OCI-LY7 (cell line): ENCODE measurements at regions not wholly inside any gene's neighbourhood (a gene's known extent, or its start where the extent isn't known, plus 50 kb on each side); places are given as distances from the start of the nearest gene placed in this dataset.

ENCODE experiments used
- BruUV-seq: library from RNA; stranded (reverse); fragments of 400-500 nt; replicated peaks from 2 replicates; lab custom pipeline; 2021; lab: Mats Ljungman, UMichigan
- CTCF ChIA-PET: fragments of 300-600 bp; sonication (Branson Sonifier 250); formaldehyde crosslinking; loops from one replicate; lab custom pipeline; 2022; ENCODE audit warnings: antibody characterized with exemption; ENCODE audit not compliant: unreplicated experiment; lab: Charles Lee
- POLR2A ChIA-PET: fragments of 300-600 bp; sonication (Branson Sonifier 250); formaldehyde crosslinking; loops from one replicate; lab custom pipeline; 2022; ENCODE audit warnings: antibody characterized with exemption; lab: Charles Lee
- DNase-seq: peaks from one replicate; pipeline ENCODE4 v3.0.0-alpha.2; 2015; ENCODE audit warnings: low spot score
- H2AFZ ChIP-seq: fragments of 200-600 bp; sonication (generic), shearing (Covaris generic); 2 replicates; pipeline ENCODE4 v1.6.1; 2014; ENCODE audit warnings: mild to moderate bottlenecking, antibody characterized with exemption, low read length, moderate library complexity
- H3K27ac ChIP-seq: fragments of 200-600 bp; sonication (generic); 2 replicates; pipeline ENCODE4 v1.5.1; 2014; ENCODE audit warnings: mixed run types, low read depth, mild to moderate bottlenecking, moderate library complexity, low read length, inconsistent platforms; ENCODE audit not compliant: poor library complexity, severe bottlenecking
- H3K36me3 ChIP-seq: fragments of 200-600 bp; sonication (generic); 2 replicates; pipeline ENCODE4 v1.6.1; 2014; ENCODE audit warnings: mild to moderate bottlenecking, antibody characterized with exemption, low read length, moderate library complexity, mixed read lengths; ENCODE audit not compliant: insufficient read depth
- H3K4me1 ChIP-seq: fragments of 200-600 bp; sonication (generic); 2 replicates; pipeline ENCODE4 v1.5.1; 2014; ENCODE audit warnings: mild to moderate bottlenecking, low read length; ENCODE audit not compliant: insufficient read depth, poor library complexity, severe bottlenecking
- H3K4me2 ChIP-seq: fragments of 200-600 bp; sonication (generic); 2 replicates; pipeline ENCODE4 v1.6.1; 2014; ENCODE audit warnings: mild to moderate bottlenecking, low read length
- H3K4me3 ChIP-seq: fragments of 200-600 bp; sonication (generic); 2 replicates; pipeline ENCODE4 v1.5.1; 2014; ENCODE audit warnings: mild to moderate bottlenecking, low read depth, low read length; ENCODE audit not compliant: poor library complexity, severe bottlenecking
- H3K79me2 ChIP-seq: fragments of 200-600 bp; sonication (generic); 2 replicates; pipeline ENCODE4 v1.6.1; 2016; ENCODE audit warnings: low read depth, mild to moderate bottlenecking, low read length, moderate library complexity, mixed read lengths; ENCODE audit not compliant: insufficient read depth
- H3K9me2 ChIP-seq: fragments of 200-600 bp; sonication (generic); 2 replicates; pipeline ENCODE4 v1.6.1; 2016; ENCODE audit warnings: mild to moderate bottlenecking, low read length, mixed read lengths; ENCODE audit not compliant: insufficient read depth
- H3K9me3 ChIP-seq: fragments of 200-600 bp; sonication (generic); 2 replicates; pipeline ENCODE4 v1.6.1; 2014; ENCODE audit warnings: mild to moderate bottlenecking, mixed run types, low read length, mixed read lengths
- H4K20me1 ChIP-seq: fragments of 200-600 bp; sonication (generic); 2 replicates; pipeline ENCODE4 v1.6.1; 2014; ENCODE audit warnings: mild to moderate bottlenecking, antibody characterized with exemption, low read length, moderate library complexity, mixed read lengths; ENCODE audit not compliant: insufficient read depth
- CTCF ChIP-seq: fragments of 200-600 bp; sonication (generic); conservative IDR thresholded peaks from 2 replicates; pipeline ENCODE4 v1.5.1; 2014; ENCODE audit warnings: mild to moderate bottlenecking, antibody characterized with exemption, low read length, moderate library complexity, mixed read lengths
- EZH2phosphoT487 ChIP-seq: fragments of 200-600 bp; sonication (generic); IDR thresholded peaks from 2 replicates; pipeline ENCODE4 v1.6.1; 2018; ENCODE audit warnings: low read depth, borderline replicate concordance, mild to moderate bottlenecking, mixed run types, antibody characterized with exemption, low read length, moderate library complexity, mixed read lengths
- intact Hi-C: fragments of 100-400 bp; cut with micrococcal nuclease; formaldehyde crosslinking; loops from one replicate; pipeline ENCODE4 v1.10.0; 2022; ENCODE audit not compliant: unreplicated experiment

- H3K9me3 ChIP-seq: no peaks in the 10 kb centered on the region
- no peak overlapping the region for H2AFZ ChIP-seq
- no peak overlapping the region for H3K27ac ChIP-seq
- H3K4me3 ChIP-seq: no peak overlapping the region
- POLR2A ChIA-PET: no interaction called here
- no peaks in the 10 kb centered on the region for H3K9me2 ChIP-seq
- CTCF ChIA-PET: no interaction called here
- no peak for TF ChIP-seq EZH2phosphoT487
- no peak for TF ChIP-seq CTCF
- peaks cover 11% of the 10 kb centered on the region for H3K4me1 ChIP-seq
- BruUV-seq: no TSS peak
- no peaks in the 10 kb centered on the region for H3K36me3 ChIP-seq
- no peak overlapping the region for H3K4me2 ChIP-seq
- no peak for DNase-seq
- no peaks in the 10 kb centered on the region for H3K79me2 ChIP-seq
- no peaks in the 10 kb centered on the region for H4K20me1 ChIP-seq
- intact Hi-C loops: no loop called here
Measured at GRCh38 chrY:7457286-7458015, 545.9 kb upstream of the AMELY start.

- CTCF ChIA-PET: no interaction called here
- H3K27ac ChIP-seq: no peak overlapping the region
- H4K20me1 ChIP-seq: no peaks in the 10 kb centered on the region
- no peaks in the 10 kb centered on the region for H3K9me2 ChIP-seq
- H3K4me2 ChIP-seq: no peak overlapping the region
- BruUV-seq: no TSS peak
- DNase-seq: no peak
- no peak for TF ChIP-seq CTCF
- TF ChIP-seq EZH2phosphoT487: no peak
- H3K79me2 ChIP-seq: no peaks in the 10 kb centered on the region
- no peak overlapping the region for H2AFZ ChIP-seq
- no peaks in the 10 kb centered on the region for H3K36me3 ChIP-seq
- POLR2A ChIA-PET: no interaction called here
- peaks cover 11% of the 10 kb centered on the region for H3K4me1 ChIP-seq
- intact Hi-C loops: no loop called here
- H3K9me3 ChIP-seq: no peaks in the 10 kb centered on the region
- no peak overlapping the region for H3K4me3 ChIP-seq
Measured at GRCh38 chrY:7455626-7456025, 544.1 kb upstream of the AMELY start.

GRCh38 chrY:7453336-7453735, 541.8 kb upstream of the AMELY start:
- Histone ChIP-seq H3K9me3 (no peaks in the 10 kb centered on the region), H3K4me2 (peak overlapping the region; percentile 57), H3K79me2 (no peaks in the 10 kb centered on the region), H2AFZ (no peak overlapping the region), H3K4me3 (peak overlapping the region; percentile 23), H3K9me2 (no peaks in the 10 kb centered on the region), H3K4me1 (peaks cover 11% of the 10 kb centered on the region), H3K27ac (no peak overlapping the region), H4K20me1 (no peaks in the 10 kb centered on the region), H3K36me3 (no peaks in the 10 kb centered on the region)
- peak; percentile 43 for DNase-seq
- TF ChIP-seq CTCF: no peak
- ChIA-PET CTCF (no interaction called here), POLR2A (interaction anchor here (0.6 kb wide), 1 partner anchor 217 kb away, joined by 3 read pairs; no protein-coding TSS in a partner anchor)
- intact Hi-C loops: no loop called here
- BruUV-seq: no TSS peak
